ENCODE measurements at regions not wholly inside any gene's neighbourhood (a gene's known extent, or its start where the extent isn't known, plus 50 kb on each side); places are given as distances from the start of the nearest gene placed in this dataset.
"Not testable (repeated sequence)": the region's sequence is repeated elsewhere in the genome, so short reads cannot be mapped to it uniquely, and the experiment has no call there.

DNA sequence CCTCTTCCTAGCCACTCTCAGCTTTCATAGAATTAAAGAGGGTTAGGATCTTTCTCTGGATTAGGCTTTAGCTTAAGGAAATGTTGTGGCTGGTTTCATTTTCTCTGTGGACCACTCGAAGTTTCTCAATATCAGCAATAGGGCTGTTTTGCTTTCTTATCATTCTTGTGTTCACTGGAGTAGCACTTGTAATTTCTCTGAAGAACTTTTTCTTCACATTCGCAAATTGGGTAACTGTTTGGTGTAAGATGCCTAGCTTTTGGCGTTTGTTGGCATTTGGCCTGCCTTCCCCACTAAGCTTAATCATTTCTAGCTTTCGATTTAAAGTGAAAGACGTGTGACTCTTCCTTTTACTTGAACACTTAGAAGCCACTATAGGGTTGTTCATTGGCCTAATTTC, 210.8 kb upstream of the PROX1 start:
- no peak for DNase-seq (ENCODE audit: low read depth in 2 of 2)

DNA sequence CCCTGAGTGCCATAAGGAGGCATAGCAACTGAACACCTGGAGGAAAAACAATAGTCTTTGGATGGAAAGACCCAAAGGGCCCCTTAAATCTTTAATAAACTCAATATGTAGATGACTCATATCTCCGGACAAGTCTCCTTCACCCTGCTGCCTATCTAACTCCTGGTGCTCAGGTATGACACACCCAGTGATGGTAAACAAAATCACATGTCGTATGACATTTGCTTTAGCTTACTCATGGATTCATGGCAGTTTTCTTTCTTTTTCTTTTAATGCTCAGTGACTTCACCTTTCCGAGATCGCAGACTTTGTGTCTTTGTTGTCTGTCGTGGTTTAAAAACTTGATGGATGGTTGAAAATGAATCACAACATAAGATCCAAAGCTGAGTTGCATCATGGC, 208.5 kb upstream of the PROX1 start:
- no peak for DNase-seq (ENCODE audit: low read depth in 2 of 2)

DNA sequence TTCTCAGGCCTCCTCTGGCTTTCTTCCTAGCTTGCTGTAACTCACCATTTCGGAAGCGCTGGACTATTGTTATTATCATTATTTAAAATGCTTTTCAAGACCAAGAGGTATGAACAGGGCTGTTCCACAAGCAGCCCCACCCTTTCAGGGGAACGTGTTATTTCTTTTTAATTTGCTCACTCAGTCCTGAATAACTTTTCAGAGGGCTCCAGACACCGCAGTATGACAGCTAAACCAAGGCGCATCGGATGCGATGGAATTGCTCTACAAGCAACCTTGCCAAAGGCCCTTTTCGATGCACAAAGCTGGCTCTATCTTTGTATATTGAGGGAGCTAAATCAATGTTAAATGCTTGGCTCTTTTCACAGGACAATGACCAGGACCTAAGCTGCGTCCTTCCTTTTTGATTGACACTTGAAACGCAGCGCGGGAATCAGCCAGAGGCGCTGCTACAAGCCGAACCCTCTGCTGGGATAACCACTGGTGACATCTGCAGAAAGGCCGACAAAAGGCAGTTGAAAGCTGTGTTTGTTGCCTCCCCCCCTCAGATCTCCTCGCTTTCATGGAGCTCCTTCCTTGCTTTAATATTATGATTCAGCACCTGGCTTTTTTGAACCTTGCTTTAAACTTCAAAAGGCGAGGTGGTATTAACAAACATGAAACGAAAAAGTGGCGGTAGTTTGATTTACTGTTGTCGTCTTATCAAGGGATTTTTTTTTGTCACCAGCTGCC, 204.7 kb upstream of the PROX1 start:
- DNase-seq (ENCODE audit: low read depth in 2 of 2) = no peak

DNA sequence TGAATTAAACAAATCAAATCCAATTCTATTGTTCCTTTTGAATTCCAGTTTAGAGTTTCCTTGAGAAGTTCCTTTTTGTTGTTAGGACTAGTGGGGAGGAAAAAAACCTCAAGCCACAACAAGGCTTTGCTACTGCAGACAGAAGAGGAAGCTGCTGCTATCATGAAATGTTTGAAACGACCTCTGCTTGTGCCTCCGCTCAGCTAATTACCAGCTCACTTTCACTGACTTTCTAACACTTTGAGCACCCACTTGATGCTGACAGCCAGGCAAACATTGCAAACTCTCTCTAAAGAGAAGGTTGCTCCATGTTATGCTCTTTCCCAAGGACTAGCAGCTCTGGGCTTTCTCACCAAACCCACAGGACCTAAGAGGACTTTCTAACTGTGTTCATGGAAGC, 203.9 kb upstream of the PROX1 start:
- no peak for DNase-seq (ENCODE audit: low read depth in 2 of 2)

DNA sequence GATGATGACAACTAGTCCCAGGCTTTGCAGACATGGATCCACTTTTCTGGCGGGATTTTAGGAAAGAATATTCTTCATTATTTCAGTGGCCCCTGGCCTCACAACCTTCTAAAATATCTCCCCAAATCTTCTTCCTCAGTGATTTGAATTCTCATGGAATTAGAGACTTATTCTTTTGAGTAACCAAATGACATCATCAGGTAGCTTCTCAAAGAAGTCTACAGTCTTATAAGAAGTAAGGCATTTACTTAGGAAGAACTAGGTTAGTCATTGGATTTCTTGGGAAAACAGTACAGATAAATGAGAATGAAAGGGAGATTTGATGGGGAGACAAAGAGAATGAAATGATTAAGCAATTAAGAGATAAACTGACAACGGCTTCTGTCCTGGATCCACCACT, 201.1 kb upstream of the PROX1 start:
- DNase-seq (ENCODE audit: low read depth in 2 of 2) = no peak

DNA sequence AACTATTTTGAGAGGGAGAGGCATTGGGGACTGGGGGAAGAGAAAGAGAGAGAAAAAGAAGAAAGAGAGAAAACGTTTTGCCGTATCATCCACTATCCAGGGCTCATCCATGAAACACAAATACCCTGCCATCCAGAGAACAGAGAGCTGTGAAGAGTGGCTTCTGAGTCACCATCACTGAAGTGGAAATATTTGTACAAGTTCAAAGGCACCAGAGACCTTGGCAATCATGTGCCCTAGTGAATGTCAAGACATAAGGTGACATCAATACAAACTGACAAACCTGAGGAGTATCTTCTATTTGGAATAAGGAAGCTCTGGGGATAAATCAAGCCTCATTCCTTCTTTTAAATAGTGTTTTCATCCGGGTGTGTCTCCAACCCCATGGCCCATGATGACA, 197.2 kb upstream of the PROX1 start:
- no peak for DNase-seq (ENCODE audit: low read depth in 2 of 2)

DNA sequence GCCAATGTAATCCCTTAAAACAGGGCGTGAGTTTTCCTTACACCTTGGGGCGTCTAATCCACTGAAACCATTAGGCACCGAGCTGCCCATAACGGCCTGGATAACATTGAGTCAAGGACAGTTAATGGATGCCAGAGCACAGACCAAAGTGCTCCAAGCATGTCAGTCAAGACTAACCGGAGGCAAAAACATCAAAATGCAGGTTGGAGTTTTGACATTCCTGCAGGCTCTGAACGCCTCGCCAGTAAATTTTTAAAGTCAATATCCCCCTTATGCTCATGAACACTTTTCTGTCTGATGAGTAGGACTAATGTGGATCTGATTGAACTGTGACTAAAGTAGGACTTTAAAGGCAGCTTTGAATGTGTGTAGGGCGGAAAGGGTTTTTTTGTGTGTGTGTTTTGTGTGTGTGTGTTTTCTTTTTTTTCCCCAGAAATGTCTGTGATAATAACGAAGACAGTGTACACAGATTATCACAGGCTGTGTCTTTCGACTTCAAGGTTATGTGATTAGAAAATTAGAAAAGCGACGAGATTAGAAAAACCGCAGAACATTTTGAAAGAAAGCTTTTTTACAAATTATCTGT, 194.2 kb upstream of the PROX1 start:
- DNase-seq (ENCODE audit: low read depth in 2 of 2) = no peak

DNA sequence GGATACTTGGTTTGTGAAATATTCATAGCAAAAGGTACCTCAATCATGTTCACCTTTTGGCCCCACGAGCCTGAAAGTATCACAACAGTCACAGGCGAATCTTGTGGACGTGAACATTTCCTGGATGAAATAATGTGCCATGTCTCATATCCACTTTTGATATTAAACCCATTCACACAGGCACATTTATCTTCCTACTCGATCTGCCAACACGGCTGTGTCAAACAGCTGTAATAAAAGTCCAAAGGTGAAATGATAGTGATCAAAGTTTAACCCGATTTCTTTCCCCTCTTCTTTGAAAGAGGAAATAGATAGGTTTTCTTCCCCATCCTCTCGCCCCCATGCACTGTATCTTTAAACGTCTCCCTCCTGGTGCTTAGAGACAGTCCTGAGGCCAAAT, 191.2 kb upstream of the PROX1 start:
- DNase-seq (ENCODE audit: low read depth in 2 of 2) = no peak

DNA sequence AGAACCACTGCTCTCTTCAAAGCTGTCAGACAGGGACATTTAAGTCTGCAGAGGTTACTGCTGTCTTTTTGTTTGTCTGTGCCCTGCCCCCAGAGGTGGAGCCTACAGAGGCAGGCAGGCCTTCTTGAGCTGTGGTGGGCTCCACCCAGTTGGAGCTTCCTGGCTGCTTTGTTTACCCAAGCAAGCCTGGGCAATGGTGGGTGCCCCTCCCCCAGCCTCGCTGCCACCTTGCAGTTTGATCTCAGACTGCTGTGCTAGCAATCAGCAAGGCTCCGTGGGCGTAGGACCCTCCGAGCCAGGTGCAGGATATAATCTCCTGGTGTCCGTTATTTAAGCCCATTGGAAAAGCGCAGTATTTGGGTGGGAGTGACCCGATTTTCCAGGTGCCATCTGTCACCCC, 179.5 kb upstream of the PROX1 start:
- DNase-seq (ENCODE audit: low read depth in 2 of 2) = not testable (repeated sequence)

DNA sequence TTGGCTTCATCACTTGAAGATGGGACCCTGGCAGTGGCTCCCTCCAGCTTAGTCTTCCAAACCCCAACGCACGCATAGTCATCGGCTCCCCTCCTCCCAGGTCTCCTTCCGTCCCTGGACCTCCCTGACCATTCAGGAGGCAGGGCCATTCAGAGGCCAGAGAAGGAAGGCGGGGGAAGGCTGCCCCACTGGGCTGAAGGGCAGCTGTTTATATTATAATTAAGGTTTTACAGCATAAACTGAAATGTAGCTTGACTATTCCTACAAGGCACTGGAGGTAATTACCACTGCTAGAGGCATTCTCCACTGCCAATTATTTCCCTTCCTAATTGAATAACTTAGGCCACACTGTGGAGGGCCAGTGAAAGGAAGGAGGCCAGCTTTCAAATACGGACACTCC, 170.6 kb upstream of the PROX1 start:
- DNase-seq (ENCODE audit: low read depth in 2 of 2) = no peak

DNA sequence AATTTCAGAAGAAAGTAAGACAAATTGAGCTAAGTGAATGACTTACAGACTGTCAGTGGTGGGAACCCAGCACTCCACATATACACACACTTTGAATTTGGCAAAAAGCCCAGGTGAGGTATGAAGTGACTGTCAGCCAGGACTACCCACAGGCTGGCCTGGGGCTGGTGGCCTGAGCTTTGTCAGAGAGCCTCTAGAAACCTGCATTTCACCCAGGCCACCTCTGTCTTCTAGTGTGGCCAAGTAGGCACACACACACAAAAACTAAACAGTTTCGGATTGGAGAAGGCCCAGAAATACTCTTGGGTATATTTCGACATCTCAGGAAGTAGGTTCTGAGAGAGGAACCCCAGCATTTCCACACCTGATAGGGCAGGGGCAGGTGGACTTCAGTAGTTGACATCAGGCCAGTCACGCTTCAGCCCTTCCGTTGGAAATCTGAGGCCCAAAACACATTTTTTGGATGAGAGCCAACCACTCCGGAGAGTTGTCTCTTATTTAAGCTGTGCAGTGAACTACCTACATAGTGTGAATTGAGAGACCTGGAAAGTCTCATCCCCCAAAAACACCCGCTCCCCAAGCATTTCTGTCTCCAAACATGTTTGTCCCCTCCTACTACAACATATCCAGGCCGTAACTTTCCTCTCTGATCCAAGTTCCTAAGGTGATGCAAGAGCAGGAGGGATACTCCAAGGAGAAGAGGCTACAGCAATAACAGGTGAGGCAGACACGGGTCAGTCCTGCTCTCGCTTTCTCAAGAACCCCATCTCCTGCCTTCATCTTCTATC, 167.2 kb upstream of the PROX1 start:
- DNase-seq (ENCODE audit: low read depth in 2 of 2) = no peak

DNA sequence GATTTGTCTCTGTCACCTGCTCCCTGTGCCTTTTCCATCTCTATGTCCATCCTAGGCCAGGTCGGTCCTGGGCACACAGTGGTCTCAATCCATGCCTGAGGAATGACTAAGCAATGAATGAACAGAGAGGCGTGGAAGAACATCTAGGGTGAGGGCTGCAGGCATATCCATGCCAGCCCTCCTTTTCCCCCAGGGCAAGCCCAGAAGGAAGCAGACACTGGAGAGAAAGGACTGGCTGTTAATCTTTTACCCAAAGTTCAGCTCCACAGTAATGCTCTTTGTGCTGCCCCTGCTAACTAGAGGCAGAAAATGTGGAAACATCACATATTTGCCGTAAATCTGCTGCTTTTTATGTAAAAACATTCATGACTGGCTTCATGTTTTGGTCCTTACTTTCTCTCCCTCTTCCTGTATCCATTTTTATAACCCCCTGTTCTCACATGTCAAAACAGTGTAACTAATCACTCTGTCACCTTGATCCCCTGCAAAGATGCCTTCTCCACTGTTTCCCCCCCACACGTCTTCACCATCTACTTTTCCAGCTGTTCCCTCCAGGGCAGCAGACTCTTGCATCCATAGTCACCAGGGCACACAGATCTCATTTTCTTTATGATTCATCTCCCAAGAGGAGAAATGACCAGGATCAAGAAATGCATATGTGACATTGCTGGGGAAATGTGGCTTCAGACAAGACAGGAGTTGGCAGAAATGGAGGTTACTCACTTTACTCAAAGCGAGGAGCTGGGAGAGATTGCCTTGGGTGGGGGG, 166.4 kb upstream of the PROX1 start:
- DNase-seq (ENCODE audit: low read depth in 2 of 2) = no peak

DNA sequence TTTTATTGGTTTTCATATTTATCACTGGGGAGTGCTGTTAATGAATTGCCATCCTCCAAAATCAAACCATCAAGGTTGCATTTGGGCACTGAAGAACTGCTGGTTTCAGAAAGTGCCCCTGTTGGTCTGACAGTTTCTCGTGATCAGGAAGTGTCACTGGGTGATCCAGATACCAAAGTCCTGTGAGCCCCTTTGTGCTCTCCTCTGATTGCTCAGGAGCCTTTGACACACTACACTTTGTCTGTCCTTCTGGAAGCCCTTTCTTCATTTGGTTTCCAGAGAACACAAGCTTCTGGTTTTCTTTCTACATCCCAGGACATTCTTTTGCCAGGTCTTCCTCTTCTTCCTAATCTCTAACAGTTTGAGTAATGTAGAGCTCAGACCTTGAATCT, 165.8 kb upstream of the PROX1 start:
- DNase-seq (ENCODE audit: low read depth in 2 of 2) = no peak

DNA sequence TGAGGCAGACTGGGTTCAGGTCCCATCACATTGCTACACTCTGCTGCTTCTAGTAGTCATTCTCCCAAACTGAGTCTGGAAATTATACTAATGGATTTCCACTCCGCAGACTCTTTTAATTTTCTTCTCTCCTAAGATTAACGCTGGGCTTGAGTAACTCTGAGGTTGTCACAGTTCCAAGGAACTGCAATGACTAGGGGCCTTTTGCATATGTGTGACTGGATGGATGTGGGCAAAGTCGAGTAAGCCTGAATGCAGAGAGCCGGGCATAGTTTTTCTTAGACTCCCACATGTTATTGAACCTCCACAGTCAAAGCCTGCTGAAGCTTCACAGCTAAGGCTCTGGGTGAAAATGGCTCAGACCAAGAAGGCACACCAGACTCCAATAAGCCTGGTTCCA, 160.9 kb upstream of the PROX1 start:
- DNase-seq (ENCODE audit: low read depth in 2 of 2) = no peak

DNA sequence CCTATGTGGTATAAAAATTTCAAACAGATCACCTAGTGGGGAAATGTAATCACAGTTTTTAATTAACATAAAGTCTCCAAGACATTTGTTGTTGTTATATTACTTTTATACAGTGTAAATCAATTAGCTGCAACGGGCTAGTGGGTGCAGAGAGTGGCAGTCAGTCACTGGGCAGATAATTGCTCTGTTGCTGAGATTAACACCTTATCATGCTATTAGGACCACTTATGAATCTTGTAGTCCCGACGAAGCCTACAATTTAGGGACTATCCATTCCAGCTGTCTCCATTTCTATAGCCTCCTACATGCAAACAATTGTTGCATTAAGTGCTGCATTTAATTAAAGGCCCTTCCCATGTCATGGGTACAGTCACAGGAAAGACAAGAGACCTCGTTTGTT, 158.9 kb upstream of the PROX1 start:
- DNase-seq (ENCODE audit: low read depth in 2 of 2) = no peak

DNA sequence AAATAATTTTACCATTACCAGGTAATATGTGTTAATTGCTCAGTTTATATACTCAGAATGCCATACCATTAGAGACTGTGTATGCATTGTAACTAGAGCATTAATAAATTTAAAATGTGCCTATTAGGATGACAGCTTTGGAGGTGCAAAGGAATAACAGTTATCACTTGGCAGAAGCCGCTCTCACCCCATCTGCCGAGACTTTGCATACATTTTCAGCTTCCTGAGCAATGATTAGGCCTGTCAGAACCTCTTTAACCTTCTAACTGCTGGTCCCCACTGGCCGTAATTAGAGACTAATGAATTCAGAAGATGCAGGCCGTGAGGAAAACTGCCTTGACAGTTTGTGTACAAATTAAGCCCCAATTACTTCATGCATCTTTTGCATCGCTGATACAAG, 158.0 kb upstream of the PROX1 start:
- DNase-seq (ENCODE audit: low read depth in 2 of 2) = no peak

DNA sequence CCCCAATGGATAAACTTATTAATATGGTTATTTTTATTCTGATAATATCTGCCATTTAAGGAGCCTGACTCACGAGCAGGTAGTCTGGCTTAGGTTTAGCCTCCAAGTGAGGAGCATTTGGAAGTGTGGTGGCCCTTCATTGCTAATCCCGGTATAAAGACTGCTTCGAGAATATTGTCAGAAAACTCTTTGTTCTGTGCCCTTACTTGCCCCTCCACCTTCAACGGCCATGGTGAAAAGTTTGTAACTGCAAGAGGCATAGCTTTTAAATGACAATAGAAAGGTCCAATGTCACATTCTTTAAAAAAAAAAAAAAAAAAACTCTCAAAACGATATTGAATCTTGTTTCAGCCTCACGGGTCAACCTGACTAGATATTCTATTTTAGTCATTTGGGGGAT, 157.4 kb upstream of the PROX1 start:
- DNase-seq (ENCODE audit: low read depth in 2 of 2) = no peak

DNA sequence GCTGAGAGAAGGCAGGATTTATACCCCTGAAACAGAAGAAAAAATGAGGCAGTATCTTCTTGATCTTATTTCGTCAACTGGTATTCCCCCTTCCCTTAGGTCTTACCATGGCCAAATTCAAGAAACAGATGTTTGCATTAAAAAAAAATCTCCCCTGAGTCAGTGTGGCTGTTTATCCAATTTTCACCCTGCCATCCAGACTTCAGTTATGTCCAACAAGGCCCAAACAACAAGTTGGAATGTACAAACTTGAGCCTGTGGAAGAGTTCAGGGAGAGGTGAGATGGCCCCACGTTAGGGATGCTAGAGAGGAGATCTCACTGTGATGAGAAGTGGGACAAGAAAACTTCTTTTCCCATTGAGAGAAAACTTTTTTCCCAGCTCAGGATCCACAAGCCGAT, 147.2 kb upstream of the PROX1 start:
- DNase-seq (ENCODE audit: low read depth in 2 of 2) = no peak

DNA sequence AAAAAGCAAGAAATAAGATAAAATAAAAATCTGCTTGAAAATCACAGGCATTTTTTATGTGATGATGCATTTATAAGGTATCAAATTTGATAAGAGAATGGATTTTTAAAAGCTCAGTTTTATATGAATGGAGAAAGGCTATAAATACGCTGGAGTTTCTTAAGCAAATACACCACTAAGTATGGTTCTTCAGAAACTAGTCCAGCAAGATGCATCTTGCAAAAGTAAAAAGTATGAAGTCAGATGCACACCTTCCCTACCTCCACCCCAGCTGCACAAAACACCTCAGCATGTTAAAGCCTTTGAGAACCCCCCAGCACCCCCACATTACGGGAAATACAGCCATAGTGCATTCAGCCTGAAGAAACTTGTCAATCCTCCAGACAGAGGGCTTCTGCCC, 143.1 kb upstream of the PROX1 start:
- no peak for DNase-seq (ENCODE audit: low read depth in 2 of 2)

DNA sequence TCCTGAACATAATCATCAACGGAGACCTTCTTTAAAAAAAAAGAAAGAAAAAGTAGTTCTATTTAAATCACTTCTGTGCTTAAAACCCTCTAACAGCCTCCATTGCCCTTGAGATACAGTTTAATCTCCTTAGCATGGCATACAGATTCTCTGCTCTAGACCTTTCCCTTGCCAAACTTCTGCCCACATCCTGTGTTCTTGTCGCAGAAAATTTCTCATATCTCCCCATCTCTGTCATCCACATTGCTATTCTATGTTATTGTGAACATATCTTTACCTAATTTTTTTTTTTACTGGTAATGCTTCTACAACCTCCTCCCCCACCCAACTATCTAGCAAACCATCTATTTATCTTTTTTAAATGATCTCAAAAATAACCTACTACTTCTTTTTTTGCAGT, 135.7 kb upstream of the PROX1 start:
- no peak for DNase-seq (ENCODE audit: low read depth in 2 of 2)

DNA sequence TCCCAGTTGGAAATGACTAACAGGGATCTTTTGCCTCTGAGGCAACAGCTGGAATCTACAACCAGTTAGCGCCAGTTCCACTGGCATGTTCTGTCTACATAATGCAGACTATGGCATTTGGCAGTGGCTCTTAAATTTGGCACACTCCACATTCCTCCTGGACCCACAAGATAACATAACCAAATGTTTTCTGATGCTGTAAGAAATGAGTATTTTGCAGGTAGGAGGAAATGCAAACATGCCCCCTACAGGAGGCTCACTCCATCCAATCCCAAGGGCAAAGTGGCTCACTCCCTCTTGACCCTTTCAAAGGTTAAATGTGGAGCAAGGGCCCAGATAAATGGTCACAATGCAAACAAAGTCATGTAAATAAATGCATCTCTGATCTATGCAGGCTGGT, 129.2 kb upstream of the PROX1 start:
- DNase-seq (ENCODE audit: low read depth in 2 of 2) = no peak

DNA sequence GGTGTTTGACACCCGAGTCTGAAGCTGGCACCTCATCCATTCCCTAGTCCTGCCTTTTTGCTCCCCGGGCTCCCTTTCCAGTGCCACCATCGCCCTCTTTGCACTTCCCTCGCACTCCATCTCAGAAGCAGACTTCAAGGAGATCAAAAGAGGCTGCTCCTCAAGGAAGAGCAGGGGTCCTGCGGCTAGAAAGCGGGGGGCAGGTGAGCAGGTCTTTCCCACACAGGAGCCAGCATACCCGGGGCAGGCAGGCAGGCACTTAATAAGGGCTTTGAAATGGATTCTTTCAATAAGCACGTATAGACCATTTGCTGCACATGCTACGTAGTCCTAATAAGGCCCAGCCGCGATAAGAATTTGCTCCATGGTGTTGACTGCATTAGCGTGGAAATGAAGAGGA, 125.9 kb upstream of the PROX1 start:
- DNase-seq (ENCODE audit: low read depth in 2 of 2) = no peak

DNA sequence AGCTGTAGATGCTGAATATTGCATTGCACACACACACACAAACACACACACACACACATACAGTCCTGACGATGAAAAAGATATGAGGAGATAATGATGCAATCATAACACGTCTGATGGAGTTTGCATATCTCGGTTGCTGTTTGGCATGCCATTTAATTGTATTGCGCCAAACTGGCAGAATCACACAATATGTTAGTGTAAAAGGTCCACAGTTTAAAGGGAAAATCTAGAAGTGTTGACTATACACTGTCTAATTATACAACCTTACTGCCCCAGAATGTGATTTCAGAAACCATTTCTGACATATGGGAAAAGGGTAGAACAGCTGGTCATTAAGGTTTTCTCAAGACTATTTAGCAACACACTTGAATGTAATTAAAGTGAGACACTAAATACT, 123.7 kb upstream of the PROX1 start:
- DNase-seq (ENCODE audit: low read depth in 2 of 2) = no peak

Data from activated CD8-positive, alpha-beta memory T cell treated with anti-CD3 and anti-CD28 coated beads for 4 hours (primary cell).